Activated CD4-positive, alpha-beta T cell treated with anti-CD3 and anti-CD28 coated beads, Interleukin-2, amount 10 ng/mL, durations not matched to agents 7 days and 5 days (primary cell): ENCODE measurements at regions not wholly inside any gene's neighbourhood (a gene's known extent, or its start where the extent isn't known, plus 50 kb on each side); places are given as distances from the start of the nearest gene placed in this dataset.

ENCODE experiments used
- CTCF ChIA-PET: fragments of 350-600 bp; sonication (Branson Sonifier 250); formaldehyde crosslinking; loops from one replicate; lab custom pipeline; 2021; ENCODE audit warnings: antibody characterized with exemption; lab: Charles Lee
- POLR2A ChIA-PET: fragments of 350-600 bp; sonication (Branson Sonifier 250); formaldehyde crosslinking; loops from one replicate; lab custom pipeline; 2021; ENCODE audit warnings: antibody characterized with exemption; lab: Charles Lee
- DNase-seq: peaks from one replicate; pipeline ENCODE4 v3.0.0-alpha.2; 2020
- H3K27ac Mint-ChIP-seq: one replicate; pipeline ENCODE4 v1.8.0; 2021; ENCODE audit warnings: mild to moderate bottlenecking, moderate library complexity, mixed read lengths
- H3K27me3 Mint-ChIP-seq: one replicate; pipeline ENCODE4 v1.8.0; 2021; ENCODE audit warnings: mixed read lengths
- H3K36me3 Mint-ChIP-seq: one replicate; pipeline ENCODE4 v1.8.0; 2021; ENCODE audit warnings: low read depth, mixed read lengths
- H3K4me1 Mint-ChIP-seq: one replicate; pipeline ENCODE4 v1.8.0; 2021; ENCODE audit warnings: mixed read lengths
- H3K4me3 Mint-ChIP-seq: one replicate; pipeline ENCODE4 v1.8.0; 2021; ENCODE audit warnings: mild to moderate bottlenecking, moderate library complexity, mixed read lengths
- H3K9me3 Mint-ChIP-seq: one replicate; pipeline ENCODE4 v1.8.0; 2021; ENCODE audit warnings: mixed read lengths

DNA sequence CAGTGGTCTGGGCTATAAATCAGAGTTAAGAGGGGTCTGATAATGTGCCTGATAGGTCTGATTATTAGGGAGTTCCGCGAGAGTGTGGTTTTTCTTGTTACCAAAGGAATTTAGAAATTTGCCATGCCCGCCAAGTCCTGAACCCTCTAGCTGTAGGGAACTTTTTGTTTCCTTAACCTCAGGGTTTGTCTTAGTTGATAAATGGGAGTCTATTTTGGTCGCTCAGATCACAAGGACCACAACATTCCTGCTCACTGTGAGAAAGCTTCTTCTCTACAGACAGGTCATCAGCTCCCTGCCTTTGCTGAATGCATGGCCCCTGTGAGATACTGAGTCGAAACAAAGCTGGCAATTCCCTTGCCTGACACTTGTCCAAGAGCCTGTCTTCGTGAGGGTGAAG, 497.8 kb downstream of the HS3ST4 start:
- ChIA-PET POLR2A (no interaction called here), CTCF (interaction anchor here (1.2 kb wide), 1 partner anchor 9 kb away, joined by 3 read pairs; no protein-coding TSS in a partner anchor)
- H3K9me3 Mint-ChIP-seq = peaks cover 3% of the 10 kb centered on the region
- no peaks in the 10 kb centered on the region for H3K4me1 Mint-ChIP-seq
- H3K27ac Mint-ChIP-seq = no peak overlapping the region
- H3K27me3 Mint-ChIP-seq = peaks cover 5% of the 10 kb centered on the region
- no peak overlapping the region for H3K4me3 Mint-ChIP-seq
- DNase-seq = no peak
- no peaks in the 10 kb centered on the region for H3K36me3 Mint-ChIP-seq

DNA sequence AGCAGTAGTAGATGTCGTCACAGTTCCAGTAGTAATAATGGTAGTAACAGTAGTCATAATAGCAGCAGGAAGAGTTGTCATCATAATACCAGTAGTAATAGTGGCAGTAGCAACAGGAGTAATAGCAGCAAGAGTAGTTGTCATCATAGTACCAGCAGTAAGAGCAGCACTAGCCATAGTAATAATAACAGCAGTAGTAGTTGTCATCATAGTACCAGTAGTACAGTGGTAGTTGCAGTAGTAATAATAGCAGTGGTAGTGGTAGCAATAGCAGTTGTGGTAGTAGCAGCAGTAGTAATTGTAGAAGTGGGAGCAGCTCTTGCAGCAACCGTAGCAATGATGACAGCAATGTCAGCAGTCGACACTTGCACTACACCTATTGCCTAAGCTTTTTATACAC, 502.8 kb downstream of the HS3ST4 start:
- peaks cover 3% of the 10 kb centered on the region for H3K9me3 Mint-ChIP-seq
- H3K27me3 Mint-ChIP-seq = no peaks in the 10 kb centered on the region
- H3K4me1 Mint-ChIP-seq = no peaks in the 10 kb centered on the region
- DNase-seq = no peak
- no peaks in the 10 kb centered on the region for H3K36me3 Mint-ChIP-seq
- ChIA-PET CTCF (no interaction called here), POLR2A (no interaction called here)
- H3K4me3 Mint-ChIP-seq = no peak overlapping the region
- no peak overlapping the region for H3K27ac Mint-ChIP-seq

DNA sequence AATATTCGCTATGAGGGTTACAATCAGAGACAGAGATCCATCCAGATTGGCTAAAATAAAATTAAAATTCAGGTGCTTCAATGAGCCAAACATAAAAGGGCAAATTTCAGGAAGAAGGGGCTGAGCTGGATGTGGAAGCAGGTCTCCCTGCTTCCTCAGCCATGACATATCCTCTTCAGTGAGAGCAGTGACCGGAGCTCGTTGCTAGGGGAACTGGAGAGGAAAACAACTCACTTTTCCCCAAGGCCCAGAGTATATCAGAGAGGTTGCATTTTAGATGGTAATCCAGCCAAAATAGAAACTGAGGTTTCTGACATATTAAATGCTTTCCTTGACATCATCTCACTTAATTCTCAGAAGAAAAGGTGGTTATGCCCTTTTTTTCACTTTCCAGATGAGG, 503.5 kb downstream of the HS3ST4 start:
- H3K4me1 Mint-ChIP-seq = no peaks in the 10 kb centered on the region
- no peak overlapping the region for H3K4me3 Mint-ChIP-seq
- CTCF ChIA-PET = no interaction called here
- no peaks in the 10 kb centered on the region for H3K27me3 Mint-ChIP-seq
- peaks cover 3% of the 10 kb centered on the region for H3K9me3 Mint-ChIP-seq
- H3K27ac Mint-ChIP-seq = no peak overlapping the region
- DNase-seq = no peak
- no peaks in the 10 kb centered on the region for H3K36me3 Mint-ChIP-seq
- POLR2A ChIA-PET = no interaction called here

DNA sequence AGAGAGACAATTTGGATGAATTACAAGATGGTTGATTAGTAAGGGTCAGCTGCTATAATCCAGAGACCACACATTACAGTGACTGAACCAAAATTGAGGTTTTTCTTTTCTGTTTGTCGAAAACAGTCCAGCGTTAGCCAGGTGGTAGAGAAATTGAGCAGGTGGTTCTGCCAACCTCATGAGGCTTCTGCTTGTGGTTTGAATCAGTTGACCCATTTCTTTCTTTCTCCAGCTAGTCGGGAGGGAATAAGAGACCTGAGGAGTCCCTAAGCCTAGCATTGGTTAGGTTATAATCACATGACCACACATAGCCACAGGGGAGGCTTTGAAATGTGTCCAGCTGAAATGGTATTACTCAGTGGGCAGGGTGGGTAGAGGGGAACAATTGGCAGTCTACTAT, 504.6 kb downstream of the HS3ST4 start:
- H3K27me3 Mint-ChIP-seq = no peaks in the 10 kb centered on the region
- DNase-seq = no peak
- CTCF ChIA-PET = interaction anchor here (0.5 kb wide), 1 partner anchor 488 kb away, joined by 4 read pairs; no protein-coding TSS in a partner anchor
- no peak overlapping the region for H3K27ac Mint-ChIP-seq
- POLR2A ChIA-PET = no interaction called here
- peaks cover 3% of the 10 kb centered on the region for H3K9me3 Mint-ChIP-seq
- H3K4me3 Mint-ChIP-seq = no peak overlapping the region
- H3K4me1 Mint-ChIP-seq = no peaks in the 10 kb centered on the region
- no peaks in the 10 kb centered on the region for H3K36me3 Mint-ChIP-seq

DNA sequence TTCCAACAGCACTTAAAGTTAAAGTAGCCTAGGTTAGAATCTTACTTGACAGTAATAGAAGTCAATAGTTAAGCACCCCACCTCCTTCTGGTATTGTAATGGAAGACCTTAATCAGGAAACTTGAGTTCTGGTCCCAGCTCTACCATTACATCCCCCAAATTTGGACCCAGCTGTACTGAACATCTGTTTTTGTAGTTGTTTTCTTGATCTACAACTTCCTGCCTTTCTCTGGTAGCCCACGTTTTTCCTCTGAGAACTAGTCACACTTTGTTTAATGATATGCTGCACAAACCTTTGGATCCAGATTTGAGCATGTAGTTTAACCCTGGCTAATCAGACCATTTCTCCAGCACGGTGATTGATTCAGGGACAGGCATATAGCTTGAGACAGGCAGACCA, 505.0 kb downstream of the HS3ST4 start:
- POLR2A ChIA-PET = no interaction called here
- H3K27ac Mint-ChIP-seq = no peak overlapping the region

DNA sequence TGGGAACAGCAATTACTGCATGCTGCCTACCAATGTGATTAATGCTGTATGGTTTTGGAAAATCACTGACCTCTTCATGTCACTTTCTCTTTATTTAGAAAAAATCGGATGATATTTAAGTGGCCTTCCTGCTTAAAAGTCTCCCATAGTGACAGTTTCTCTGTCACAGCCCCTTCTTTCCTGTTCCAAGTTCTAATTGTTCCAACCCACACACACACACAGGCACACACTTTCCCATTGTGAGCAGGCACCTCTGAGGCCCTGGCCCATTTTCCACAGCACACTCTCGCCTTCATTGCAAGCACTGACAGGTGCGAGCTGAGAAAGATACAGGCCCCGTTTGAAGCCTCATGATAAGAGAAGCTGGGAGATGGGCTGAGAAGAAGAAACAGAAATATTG, 505.9 kb downstream of the HS3ST4 start:
- Mint-ChIP-seq H3K9me3 (peaks cover 3% of the 10 kb centered on the region), H3K27me3 (no peaks in the 10 kb centered on the region), H3K36me3 (no peaks in the 10 kb centered on the region), H3K27ac (no peak overlapping the region), H3K4me3 (no peak overlapping the region), H3K4me1 (no peaks in the 10 kb centered on the region)
- DNase-seq = no peak
- ChIA-PET CTCF (interaction anchor here (1.4 kb wide), 1 partner anchor 8 kb away, joined by 3 read pairs; no protein-coding TSS in a partner anchor), POLR2A (no interaction called here)

More for the DNA sequence above, 505.0 kb downstream of the HS3ST4 start:
- Mint-ChIP-seq H3K27me3 (no peaks in the 10 kb centered on the region), H3K36me3 (no peaks in the 10 kb centered on the region), H3K4me3 (no peak overlapping the region), H3K9me3 (peaks cover 3% of the 10 kb centered on the region), H3K4me1 (no peaks in the 10 kb centered on the region)
- DNase-seq = no peak
- CTCF ChIA-PET = interaction anchor here (0.5 kb wide), 1 partner anchor 488 kb away, joined by 4 read pairs; no protein-coding TSS in a partner anchor

DNA sequence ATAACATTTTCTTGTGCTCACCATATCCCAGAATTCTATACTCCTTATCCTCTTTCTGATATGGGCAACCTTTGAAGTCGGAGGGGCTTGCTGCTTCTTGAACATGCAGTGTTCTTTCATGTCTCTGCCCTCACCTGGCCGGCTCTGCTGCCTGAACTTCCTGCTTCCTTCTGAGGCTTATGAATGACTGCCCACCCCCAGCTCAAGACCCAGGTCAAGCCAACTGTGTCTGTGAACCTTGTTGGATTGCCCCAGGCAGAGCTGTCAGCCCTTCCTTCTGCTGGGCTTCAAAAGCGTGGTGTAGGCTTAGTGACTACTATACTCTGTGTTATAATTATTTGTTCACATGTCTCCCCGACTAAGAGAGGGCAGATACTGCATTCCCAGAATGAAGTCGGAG, 506.5 kb downstream of the HS3ST4 start:
- ChIA-PET CTCF (interaction anchor here (0.7 to 1.4 kb wide), 2 partner anchors 9 to 1742 kb away, joined by 3 to 4 read pairs; no protein-coding TSS in a partner anchor), POLR2A (no interaction called here)
- H3K36me3 Mint-ChIP-seq = no peaks in the 10 kb centered on the region
- DNase-seq = no peak
- no peaks in the 10 kb centered on the region for H3K27me3 Mint-ChIP-seq
- no peak overlapping the region for H3K4me3 Mint-ChIP-seq
- peaks cover 3% of the 10 kb centered on the region for H3K9me3 Mint-ChIP-seq
- no peaks in the 10 kb centered on the region for H3K4me1 Mint-ChIP-seq
- no peak overlapping the region for H3K27ac Mint-ChIP-seq

DNA sequence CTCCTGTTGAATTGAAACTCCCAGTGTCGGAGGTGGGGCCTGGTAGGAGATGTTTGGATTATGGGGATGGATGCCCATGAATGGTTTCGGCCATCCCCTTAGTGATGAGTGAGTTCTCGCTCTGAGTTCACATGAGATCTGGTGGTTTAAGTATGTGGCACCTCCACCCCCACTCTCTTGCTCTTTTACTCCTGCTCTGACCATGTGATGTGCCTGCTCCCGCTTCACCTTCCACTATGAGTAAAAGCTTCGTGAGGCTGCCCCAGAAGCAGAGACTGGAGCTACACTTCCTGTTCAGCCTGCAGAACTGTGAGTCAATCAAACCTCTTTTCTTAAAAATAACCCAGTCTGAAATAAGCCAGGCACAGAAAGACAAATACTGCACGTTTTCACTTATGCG, 512.4 kb downstream of the HS3ST4 start:
- DNase-seq = no peak
- Mint-ChIP-seq H3K36me3 (no peaks in the 10 kb centered on the region), H3K27ac (no peak overlapping the region), H3K9me3 (no peaks in the 10 kb centered on the region), H3K27me3 (peaks cover 4% of the 10 kb centered on the region), H3K4me3 (no peak overlapping the region), H3K4me1 (no peaks in the 10 kb centered on the region)
- POLR2A ChIA-PET = no interaction called here
- CTCF ChIA-PET = no interaction called here

DNA sequence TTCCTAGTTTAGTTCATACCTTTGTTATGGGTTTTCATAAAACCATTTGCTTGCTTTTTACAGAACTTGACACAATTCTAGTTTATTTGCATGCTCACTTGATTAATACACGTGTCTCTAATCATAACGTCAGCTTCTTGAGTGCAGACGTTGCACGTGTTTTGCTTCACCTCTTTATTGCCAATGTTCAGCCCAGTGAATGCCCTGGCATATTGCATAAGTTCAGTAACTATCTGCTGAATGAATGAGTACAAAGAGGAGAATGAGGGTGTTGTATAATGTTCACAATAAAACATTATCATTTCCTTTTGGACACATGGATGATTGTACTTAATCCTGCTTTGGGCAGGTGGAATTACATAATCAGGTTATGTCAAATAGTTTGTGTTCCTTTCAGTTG, 519.8 kb downstream of the HS3ST4 start:
- H3K4me3 Mint-ChIP-seq = no peak overlapping the region
- H3K27ac Mint-ChIP-seq = no peak overlapping the region
- CTCF ChIA-PET = no interaction called here
- POLR2A ChIA-PET = no interaction called here
- H3K4me1 Mint-ChIP-seq = no peaks in the 10 kb centered on the region
- peaks cover 4% of the 10 kb centered on the region for H3K27me3 Mint-ChIP-seq
- no peaks in the 10 kb centered on the region for H3K36me3 Mint-ChIP-seq
- no peak for DNase-seq
- H3K9me3 Mint-ChIP-seq = peaks cover 5% of the 10 kb centered on the region

DNA sequence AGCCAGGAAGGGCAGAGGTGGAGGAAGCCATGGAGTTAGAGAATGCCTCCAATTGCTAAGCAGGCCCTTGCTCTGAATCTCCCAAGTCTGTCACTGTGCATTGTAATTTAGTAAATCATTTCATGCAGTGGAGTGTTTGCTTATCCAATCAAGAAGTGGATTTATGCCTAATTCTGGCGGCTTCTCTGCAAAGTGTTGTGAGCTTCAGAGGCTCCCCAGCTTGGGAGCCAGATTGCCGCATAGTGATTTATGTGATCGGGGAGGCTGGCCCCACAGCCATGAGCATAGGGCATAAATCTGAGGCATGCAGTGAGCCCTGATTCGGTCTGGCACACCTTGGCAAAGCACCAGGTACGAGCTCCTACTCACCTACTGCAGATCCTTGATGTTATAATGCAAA, 520.8 kb downstream of the HS3ST4 start:
- no peaks in the 10 kb centered on the region for H3K36me3 Mint-ChIP-seq
- H3K4me3 Mint-ChIP-seq = no peak overlapping the region
- H3K27me3 Mint-ChIP-seq = peaks cover 4% of the 10 kb centered on the region

DNA sequence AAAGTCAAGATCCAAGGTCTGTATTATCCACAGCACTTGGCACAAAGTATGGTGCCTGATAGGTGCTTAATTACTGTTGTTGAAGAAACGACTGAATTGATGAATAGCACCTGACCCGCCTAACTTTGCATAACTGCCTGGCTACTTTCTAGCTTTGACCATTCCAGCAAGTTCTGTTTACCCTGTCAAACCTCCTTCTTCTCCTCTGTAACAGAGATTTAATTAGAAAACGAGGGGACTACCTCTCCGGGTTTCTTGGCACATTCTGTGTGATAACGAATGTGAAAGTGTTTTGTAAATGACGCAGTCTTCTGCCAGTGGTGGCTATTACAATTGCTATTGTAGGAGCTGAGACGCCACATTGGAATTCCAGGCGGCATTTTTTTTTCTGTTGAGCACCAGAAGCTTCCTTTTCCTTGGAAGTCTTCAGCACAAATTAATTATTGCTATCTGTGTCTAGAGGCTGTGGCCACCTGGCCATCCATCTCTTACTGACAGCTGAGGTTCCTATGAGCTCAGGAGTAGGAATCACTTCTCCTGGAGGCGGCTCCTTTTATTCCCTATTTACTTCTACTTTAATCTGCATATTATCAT, 522.9 kb downstream of the HS3ST4 start:
- no peaks in the 10 kb centered on the region for H3K36me3 Mint-ChIP-seq
- no peak for DNase-seq
- no peak overlapping the region for H3K27ac Mint-ChIP-seq
- H3K4me1 Mint-ChIP-seq = no peaks in the 10 kb centered on the region
- POLR2A ChIA-PET = no interaction called here
- H3K27me3 Mint-ChIP-seq = peaks cover 2% of the 10 kb centered on the region
- peaks cover 5% of the 10 kb centered on the region for H3K9me3 Mint-ChIP-seq
- CTCF ChIA-PET = no interaction called here
- no peak overlapping the region for H3K4me3 Mint-ChIP-seq

More for the DNA sequence above, 520.8 kb downstream of the HS3ST4 start:
- no peak overlapping the region for H3K27ac Mint-ChIP-seq
- CTCF ChIA-PET = no interaction called here
- POLR2A ChIA-PET = no interaction called here
- H3K9me3 Mint-ChIP-seq = peaks cover 5% of the 10 kb centered on the region
- H3K4me1 Mint-ChIP-seq = no peaks in the 10 kb centered on the region
- no peak for DNase-seq

DNA sequence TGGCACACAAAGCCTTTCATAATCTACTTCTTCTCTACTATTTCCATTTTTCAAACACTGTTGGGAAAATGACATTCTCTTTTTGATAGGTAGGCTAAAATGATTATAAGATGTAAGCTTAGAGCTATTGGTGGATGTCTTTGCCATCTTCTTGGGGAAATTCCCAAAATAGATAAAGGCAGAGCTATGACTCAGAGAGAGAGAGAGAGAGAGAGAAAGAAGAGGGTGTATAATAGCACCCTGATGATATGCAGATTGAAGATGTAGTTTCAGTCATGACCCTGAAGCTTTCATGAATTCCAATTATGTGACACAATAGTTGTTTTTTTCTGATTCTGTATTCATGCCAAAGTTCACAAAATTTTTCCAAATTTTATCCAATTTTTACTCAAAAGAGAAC, 529.1 kb downstream of the HS3ST4 start:
- ChIA-PET CTCF (no interaction called here), POLR2A (no interaction called here)
- Mint-ChIP-seq H3K4me3 (no peak overlapping the region), H3K4me1 (no peaks in the 10 kb centered on the region), H3K27ac (no peak overlapping the region), H3K27me3 (peaks cover 16% of the 10 kb centered on the region), H3K9me3 (no peaks in the 10 kb centered on the region), H3K36me3 (no peaks in the 10 kb centered on the region)
- no peak for DNase-seq

DNA sequence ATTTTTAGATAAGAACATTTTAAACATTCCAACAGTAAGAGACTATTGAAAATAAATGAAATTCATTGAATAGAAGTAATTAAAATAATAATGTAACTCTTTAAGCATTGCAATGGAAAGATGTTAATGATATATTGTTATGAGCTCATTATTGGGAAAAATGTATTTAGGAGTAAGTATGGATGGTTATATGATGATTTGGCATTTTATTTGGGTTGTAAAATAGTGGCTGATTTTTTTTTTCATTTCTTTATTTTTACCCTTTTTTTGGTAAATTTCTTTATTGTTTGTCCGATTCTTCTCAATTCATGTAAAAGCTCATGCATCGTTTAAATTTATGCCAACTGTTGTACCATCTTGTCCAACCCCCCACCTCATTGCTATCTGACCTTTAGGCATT, 539.9 kb downstream of the HS3ST4 start:
- H3K27ac Mint-ChIP-seq = no peak overlapping the region
- no peaks in the 10 kb centered on the region for H3K4me1 Mint-ChIP-seq
- H3K27me3 Mint-ChIP-seq = no peaks in the 10 kb centered on the region
- no peaks in the 10 kb centered on the region for H3K9me3 Mint-ChIP-seq
- ChIA-PET CTCF (no interaction called here), POLR2A (interaction anchor here (0.6 kb wide), 1 partner anchor 105 kb away, joined by 3 read pairs; no protein-coding TSS in a partner anchor)
- H3K36me3 Mint-ChIP-seq = no peaks in the 10 kb centered on the region
- no peak for DNase-seq
- H3K4me3 Mint-ChIP-seq = no peak overlapping the region

DNA sequence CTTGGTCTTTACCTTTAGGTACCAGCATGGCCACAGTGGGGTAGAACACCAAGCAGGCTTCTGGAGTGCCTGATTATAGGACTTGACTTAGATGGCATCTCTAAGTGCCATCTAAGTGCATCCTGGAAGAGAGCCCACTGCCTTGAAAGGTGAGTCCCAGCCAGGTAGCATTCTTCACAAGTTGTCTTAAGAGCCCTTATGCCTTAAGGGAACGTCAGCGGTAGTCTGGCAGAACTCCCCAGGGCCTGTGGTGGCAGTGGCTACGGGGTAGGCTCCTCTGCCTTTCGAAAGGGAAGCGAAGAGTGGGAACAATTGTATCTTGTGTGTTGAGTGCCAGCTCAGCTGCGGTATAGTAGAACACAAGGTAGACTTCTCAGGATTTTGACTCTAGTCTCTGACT, 549.0 kb downstream of the HS3ST4 start:
- DNase-seq = no peak
- Mint-ChIP-seq H3K27ac (no peak overlapping the region), H3K4me3 (no peak overlapping the region), H3K4me1 (no peaks in the 10 kb centered on the region), H3K36me3 (no peaks in the 10 kb centered on the region), H3K27me3 (peaks cover 5% of the 10 kb centered on the region), H3K9me3 (peaks cover 4% of the 10 kb centered on the region)
- CTCF ChIA-PET = no interaction called here
- POLR2A ChIA-PET = no interaction called here
